ENCODE measurements at regions not wholly inside any gene's neighbourhood (a gene's known extent, or its start where the extent isn't known, plus 50 kb on each side); places are given as distances from the start of the nearest gene placed in this dataset.

DNA sequence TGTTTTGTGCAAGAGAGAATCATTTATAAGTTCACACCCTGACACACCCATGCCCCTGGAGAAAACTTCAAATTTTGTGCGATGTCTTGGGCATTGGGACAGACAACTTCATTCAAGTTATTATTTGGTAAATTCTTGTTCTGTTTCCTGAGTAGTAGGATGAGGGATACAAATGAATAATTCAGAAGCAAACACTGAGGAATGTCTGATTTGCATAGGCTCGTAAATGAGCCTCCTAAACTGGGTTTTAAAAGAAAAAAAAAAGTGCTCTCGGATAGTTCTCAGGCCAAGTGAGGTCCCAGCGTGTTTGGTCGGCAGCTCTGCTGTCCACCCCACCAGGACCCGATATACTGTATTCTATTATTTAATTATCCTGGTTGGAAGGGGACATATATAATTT is 134.7 kb upstream of the CPM start:
- Histone ChIP-seq H3K27ac (ENCODE audit: low read depth in 1 of 2, low read length in 2 of 2) (no peak overlapping the region), H3K9ac (ENCODE audit: insufficient read depth, low read length, poor library complexity, severe bottlenecking) (no peak overlapping the region), H3K27me3 (ENCODE audit: control insufficient read depth in 2 of 2, insufficient read depth in 2 of 2, low read length in 2 of 2) (no peaks in the 10 kb centered on the region), H3K4me2 (replicated peaks; ENCODE audit: extremely low read depth, low read length, poor library complexity, severe bottlenecking) (no peak overlapping the region), H2AFZ (ENCODE audit: insufficient read depth, low read depth, low read length, poor library complexity, severe bottlenecking) (no peak overlapping the region), H3K9me3 (replicated peaks in 1 of 2; ENCODE audit: control insufficient read depth in 1 of 2, insufficient read depth in 1 of 2, low read length in 2 of 2) (no peaks in the 10 kb centered on the region), H4K20me1 (ENCODE audit: insufficient read depth, low read length) (no peaks in the 10 kb centered on the region), H3K79me2 (ENCODE audit: insufficient read depth, low read length) (no peaks in the 10 kb centered on the region), H3K4me3 (replicated peaks in 1 of 3; ENCODE audit: low read depth in 2 of 3, low read length in 3 of 3) (no peak overlapping the region), H3K36me3 (replicated peaks in 1 of 2; ENCODE audit: control insufficient read depth in 1 of 2, insufficient read depth in 2 of 2, low read length in 2 of 2) (no peaks in the 10 kb centered on the region), H3K4me1 (ENCODE audit: control insufficient read depth in 1 of 2, insufficient read depth in 2 of 2, low read length in 2 of 2) (no peaks in the 10 kb centered on the region)
- no peaks in the 10 kb centered on the region for H3K36me3 Mint-ChIP-seq
- no peaks in the 10 kb centered on the region for H3K9me3 Mint-ChIP-seq
- no peak overlapping the region for H3K27ac Mint-ChIP-seq
- intact Hi-C loops (cut with micrococcal nuclease) = loop anchor here (10.0 kb wide), 1 partner anchor 133 kb away; the partner anchor contains the start of gene CPM (in 2 of the 2)
- H3K4me3 Mint-ChIP-seq = no peak overlapping the region
- no peak for DNase-seq
- 100% methylated on average over 1 of the region's 6 CpGs for WGBS (ENCODE audit: insufficient coverage)
- no peaks in the 10 kb centered on the region for H3K27me3 Mint-ChIP-seq (ENCODE audit: low read depth in 3 of 3)
- TF ChIP-seq, protein P1, sequence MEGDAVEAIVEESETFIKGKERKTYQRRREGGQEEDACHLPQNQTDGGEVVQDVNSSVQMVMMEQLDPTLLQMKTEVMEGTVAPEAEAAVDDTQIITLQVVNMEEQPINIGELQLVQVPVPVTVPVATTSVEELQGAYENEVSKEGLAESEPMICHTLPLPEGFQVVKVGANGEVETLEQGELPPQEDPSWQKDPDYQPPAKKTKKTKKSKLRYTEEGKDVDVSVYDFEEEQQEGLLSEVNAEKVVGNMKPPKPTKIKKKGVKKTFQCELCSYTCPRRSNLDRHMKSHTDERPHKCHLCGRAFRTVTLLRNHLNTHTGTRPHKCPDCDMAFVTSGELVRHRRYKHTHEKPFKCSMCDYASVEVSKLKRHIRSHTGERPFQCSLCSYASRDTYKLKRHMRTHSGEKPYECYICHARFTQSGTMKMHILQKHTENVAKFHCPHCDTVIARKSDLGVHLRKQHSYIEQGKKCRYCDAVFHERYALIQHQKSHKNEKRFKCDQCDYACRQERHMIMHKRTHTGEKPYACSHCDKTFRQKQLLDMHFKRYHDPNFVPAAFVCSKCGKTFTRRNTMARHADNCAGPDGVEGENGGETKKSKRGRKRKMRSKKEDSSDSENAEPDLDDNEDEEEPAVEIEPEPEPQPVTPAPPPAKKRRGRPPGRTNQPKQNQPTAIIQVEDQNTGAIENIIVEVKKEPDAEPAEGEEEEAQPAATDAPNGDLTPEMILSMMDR (IDR thresholded peaks at IDR 0.05) = no peak
- peaks cover 4% of the 10 kb centered on the region for H3K4me1 Mint-ChIP-seq

- no peak overlapping the region for H3K4me3 Mint-ChIP-seq
- Histone ChIP-seq H3K4me3 (replicated peaks in 1 of 3; ENCODE audit: low read depth in 2 of 3, low read length in 3 of 3) (no peak overlapping the region), H2AFZ (ENCODE audit: insufficient read depth, low read depth, low read length, poor library complexity, severe bottlenecking) (no peak overlapping the region), H3K27me3 (ENCODE audit: control insufficient read depth in 2 of 2, insufficient read depth in 2 of 2, low read length in 2 of 2) (no peaks in the 10 kb centered on the region), H3K4me1 (ENCODE audit: control insufficient read depth in 1 of 2, insufficient read depth in 2 of 2, low read length in 2 of 2) (no peaks in the 10 kb centered on the region), H4K20me1 (ENCODE audit: insufficient read depth, low read length) (no peaks in the 10 kb centered on the region), H3K4me2 (replicated peaks; ENCODE audit: extremely low read depth, low read length, poor library complexity, severe bottlenecking) (no peak overlapping the region), H3K9me3 (replicated peaks in 1 of 2; ENCODE audit: control insufficient read depth in 1 of 2, insufficient read depth in 1 of 2, low read length in 2 of 2) (no peaks in the 10 kb centered on the region), H3K9ac (ENCODE audit: insufficient read depth, low read length, poor library complexity, severe bottlenecking) (no peak overlapping the region), H3K36me3 (replicated peaks in 1 of 2; ENCODE audit: control insufficient read depth in 1 of 2, insufficient read depth in 2 of 2, low read length in 2 of 2) (no peaks in the 10 kb centered on the region), H3K79me2 (ENCODE audit: insufficient read depth, low read length) (no peaks in the 10 kb centered on the region), H3K27ac (ENCODE audit: low read depth in 1 of 2, low read length in 2 of 2) (no peak overlapping the region)
- intact Hi-C loops (cut with micrococcal nuclease) = loop anchor here (10.0 kb wide), 1 partner anchor 134 kb away; the partner anchor contains the start of gene CPM (in 2 of the 2)
- no peak overlapping the region for H3K27ac Mint-ChIP-seq
- peaks cover 0 to 2% (median 0%) of the 10 kb centered on the region in 3 donors for H3K27me3 Mint-ChIP-seq (ENCODE audit: low read depth in 3 of 3)
- H3K4me1 Mint-ChIP-seq = peaks cover 4% of the 10 kb centered on the region
- H3K9me3 Mint-ChIP-seq = no peaks in the 10 kb centered on the region
- no peaks in the 10 kb centered on the region for H3K36me3 Mint-ChIP-seq
- TF ChIP-seq, protein P1 (IDR thresholded peaks at IDR 0.05) = no peak
- peak; percentile 36 to 78 (median 54) for DNase-seq
- WGBS (ENCODE audit: insufficient coverage) = 40% methylated on average over 1 of the region's 3 CpGs
Measured at GRCh38 chr12:69068448-69068847, 135.5 kb upstream of the CPM start.

Data from CD14-positive monocyte (primary cell).